ENCODE measurements at regions not wholly inside any gene's neighbourhood (a gene's known extent, or its start where the extent isn't known, plus 50 kb on each side); places are given as distances from the start of the nearest gene placed in this dataset.

DNA sequence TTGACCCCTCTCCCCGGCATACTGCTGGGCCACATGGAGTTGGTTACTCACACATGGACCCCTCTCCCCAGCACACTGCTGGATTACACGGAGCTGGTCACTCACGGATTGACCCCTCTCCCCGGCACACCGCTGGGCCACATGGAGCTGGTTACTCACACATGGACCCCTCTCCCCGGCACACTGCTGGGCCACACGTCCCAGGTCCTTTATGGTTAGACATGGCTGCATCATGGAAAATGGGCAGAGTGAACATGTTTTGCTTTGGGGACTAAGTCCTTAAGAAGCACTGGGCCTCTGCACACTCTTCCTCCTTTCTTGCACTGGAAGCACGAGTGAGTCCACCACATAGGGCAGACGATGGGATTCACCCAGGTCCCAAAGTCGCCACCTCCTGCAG lies 102.1 kb upstream of the SHH start:
- TF ChIP-seq, protein P1, sequence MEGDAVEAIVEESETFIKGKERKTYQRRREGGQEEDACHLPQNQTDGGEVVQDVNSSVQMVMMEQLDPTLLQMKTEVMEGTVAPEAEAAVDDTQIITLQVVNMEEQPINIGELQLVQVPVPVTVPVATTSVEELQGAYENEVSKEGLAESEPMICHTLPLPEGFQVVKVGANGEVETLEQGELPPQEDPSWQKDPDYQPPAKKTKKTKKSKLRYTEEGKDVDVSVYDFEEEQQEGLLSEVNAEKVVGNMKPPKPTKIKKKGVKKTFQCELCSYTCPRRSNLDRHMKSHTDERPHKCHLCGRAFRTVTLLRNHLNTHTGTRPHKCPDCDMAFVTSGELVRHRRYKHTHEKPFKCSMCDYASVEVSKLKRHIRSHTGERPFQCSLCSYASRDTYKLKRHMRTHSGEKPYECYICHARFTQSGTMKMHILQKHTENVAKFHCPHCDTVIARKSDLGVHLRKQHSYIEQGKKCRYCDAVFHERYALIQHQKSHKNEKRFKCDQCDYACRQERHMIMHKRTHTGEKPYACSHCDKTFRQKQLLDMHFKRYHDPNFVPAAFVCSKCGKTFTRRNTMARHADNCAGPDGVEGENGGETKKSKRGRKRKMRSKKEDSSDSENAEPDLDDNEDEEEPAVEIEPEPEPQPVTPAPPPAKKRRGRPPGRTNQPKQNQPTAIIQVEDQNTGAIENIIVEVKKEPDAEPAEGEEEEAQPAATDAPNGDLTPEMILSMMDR (conservative IDR thresholded peaks at IDR 0.05 in 1 of 2, IDR thresholded peaks at IDR 0.05 in 1 of 2; ENCODE audit: extremely low read depth in 1 of 2, insufficient read depth in 1 of 2, low read depth in 1 of 2, low read length in 2 of 2) = no peak
- no peak for TF ChIP-seq EZH2 (IDR thresholded peaks at IDR 0.05; ENCODE audit: borderline replicate concordance, low read length)

Measured in mammary epithelial cell (primary cell).